HG03565 (cell line): ENCODE measurements at regions not wholly inside any gene's neighbourhood (a gene's known extent, or its start where the extent isn't known, plus 50 kb on each side); places are given as distances from the start of the nearest gene placed in this dataset.

Source experiments
- ATAC-seq: cut with Tn5 transposase; IDR thresholded peaks from one replicate; pipeline ENCODE4 v1.9.1; 2021; ENCODE audit warnings: mild to moderate bottlenecking, moderate library complexity; ENCODE audit not compliant: unreplicated experiment

- no peak for ATAC-seq
Observed at GRCh38 chr13:30359991-30360390, 52.6 kb upstream of the KATNAL1 start.

GRCh38 chr13:30360586-30360985, 53.2 kb upstream of the KATNAL1 start:
- no peak for ATAC-seq

- ATAC-seq, result no peak
Observed at GRCh38 chr13:30362005-30362788, 54.8 kb upstream of the KATNAL1 start.

- no peak for ATAC-seq
Observed at GRCh38 chr13:30362869-30363268, 55.5 kb upstream of the KATNAL1 start.

- ATAC-seq, result no peak
Observed at GRCh38 chr13:30363725-30364124, 56.4 kb upstream of the KATNAL1 start.

- ATAC-seq, result no peak
Observed at GRCh38 chr13:30364133-30364532, 56.8 kb upstream of the KATNAL1 start.

GRCh38 chr13:30364876-30365275, 57.4 kb upstream of the UBE2L5 start:
- ATAC-seq, result no peak

- ATAC-seq, result no peak
Observed at GRCh38 chr13:30366088-30366487, 56.2 kb upstream of the UBE2L5 start.

- ATAC-seq, result no peak
Observed at GRCh38 chr13:30367296-30367695, 55.0 kb upstream of the UBE2L5 start.

- ATAC-seq, result no peak
Observed at GRCh38 chr13:30370146-30370545, 52.1 kb upstream of the UBE2L5 start.

GRCh38 chr13:30370916-30371521, 51.3 kb upstream of the UBE2L5 start:
- no peak for ATAC-seq

- ATAC-seq, result peak; percentile 71
Observed at GRCh38 chr13:30371649-30372265, 50.5 kb upstream of the UBE2L5 start.
